Kidney epithelial cell (primary cell): ENCODE measurements at regions not wholly inside any gene's neighbourhood (a gene's known extent, or its start where the extent isn't known, plus 50 kb on each side); places are given as distances from the start of the nearest gene placed in this dataset.

ENCODE experiments used
- DNase-seq: peaks from one replicate; pipeline ENCODE4 v3.0.0-alpha.2; 2010; ENCODE audit warnings: low read depth
- H3K27me3 ChIP-seq: 2 replicates; pipeline ENCODE4 v1.6.0; 2011; ENCODE audit warnings: low read length; ENCODE audit not compliant: control insufficient read depth, insufficient read depth
- H3K36me3 ChIP-seq: 2 replicates; pipeline ENCODE4 v1.5.1; 2011; ENCODE audit warnings: low read length; ENCODE audit not compliant: control insufficient read depth, insufficient read depth
- H3K4me3 ChIP-seq: 2 replicates; pipeline ENCODE4 v1.5.1; 2011; ENCODE audit warnings: low read depth, mild to moderate bottlenecking, control low read depth, low read length
- TF ChIP-seq, protein P1 (sequence below): IDR thresholded peaks from 2 replicates; pipeline ENCODE4 v1.5.1; 2011; ENCODE audit warnings: mild to moderate bottlenecking, moderate library complexity, low read length, control low read depth, inconsistent platforms; ENCODE audit not compliant: insufficient read depth, poor library complexity, severe bottlenecking

DNA sequence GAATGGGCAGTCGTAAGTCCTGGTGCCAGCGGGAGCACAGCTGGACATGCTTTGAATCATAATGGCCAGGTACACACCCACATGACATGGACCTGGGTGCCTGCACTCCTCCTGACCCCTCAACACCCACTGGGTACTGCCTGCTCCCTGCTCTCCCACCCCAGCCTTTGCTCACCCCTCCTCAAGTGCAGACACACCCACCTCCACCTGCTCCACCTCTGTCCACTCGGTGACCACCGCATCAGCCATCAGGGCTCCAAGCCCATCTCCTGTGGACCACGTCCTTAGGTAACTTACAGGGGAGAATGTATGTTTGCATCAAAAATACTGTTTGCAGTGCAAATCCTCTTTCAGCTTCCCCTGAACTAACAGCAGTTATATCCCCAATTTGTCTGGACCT lies 214.6 kb downstream of the BRD1 start:
- DNase-seq, result no peak
- H3K4me3 ChIP-seq, result no peak overlapping the region
- H3K36me3 ChIP-seq, result no peaks in the 10 kb centered on the region
- H3K27me3 ChIP-seq, result no peaks in the 10 kb centered on the region
- TF ChIP-seq, protein P1, sequence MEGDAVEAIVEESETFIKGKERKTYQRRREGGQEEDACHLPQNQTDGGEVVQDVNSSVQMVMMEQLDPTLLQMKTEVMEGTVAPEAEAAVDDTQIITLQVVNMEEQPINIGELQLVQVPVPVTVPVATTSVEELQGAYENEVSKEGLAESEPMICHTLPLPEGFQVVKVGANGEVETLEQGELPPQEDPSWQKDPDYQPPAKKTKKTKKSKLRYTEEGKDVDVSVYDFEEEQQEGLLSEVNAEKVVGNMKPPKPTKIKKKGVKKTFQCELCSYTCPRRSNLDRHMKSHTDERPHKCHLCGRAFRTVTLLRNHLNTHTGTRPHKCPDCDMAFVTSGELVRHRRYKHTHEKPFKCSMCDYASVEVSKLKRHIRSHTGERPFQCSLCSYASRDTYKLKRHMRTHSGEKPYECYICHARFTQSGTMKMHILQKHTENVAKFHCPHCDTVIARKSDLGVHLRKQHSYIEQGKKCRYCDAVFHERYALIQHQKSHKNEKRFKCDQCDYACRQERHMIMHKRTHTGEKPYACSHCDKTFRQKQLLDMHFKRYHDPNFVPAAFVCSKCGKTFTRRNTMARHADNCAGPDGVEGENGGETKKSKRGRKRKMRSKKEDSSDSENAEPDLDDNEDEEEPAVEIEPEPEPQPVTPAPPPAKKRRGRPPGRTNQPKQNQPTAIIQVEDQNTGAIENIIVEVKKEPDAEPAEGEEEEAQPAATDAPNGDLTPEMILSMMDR, result no peak

DNA sequence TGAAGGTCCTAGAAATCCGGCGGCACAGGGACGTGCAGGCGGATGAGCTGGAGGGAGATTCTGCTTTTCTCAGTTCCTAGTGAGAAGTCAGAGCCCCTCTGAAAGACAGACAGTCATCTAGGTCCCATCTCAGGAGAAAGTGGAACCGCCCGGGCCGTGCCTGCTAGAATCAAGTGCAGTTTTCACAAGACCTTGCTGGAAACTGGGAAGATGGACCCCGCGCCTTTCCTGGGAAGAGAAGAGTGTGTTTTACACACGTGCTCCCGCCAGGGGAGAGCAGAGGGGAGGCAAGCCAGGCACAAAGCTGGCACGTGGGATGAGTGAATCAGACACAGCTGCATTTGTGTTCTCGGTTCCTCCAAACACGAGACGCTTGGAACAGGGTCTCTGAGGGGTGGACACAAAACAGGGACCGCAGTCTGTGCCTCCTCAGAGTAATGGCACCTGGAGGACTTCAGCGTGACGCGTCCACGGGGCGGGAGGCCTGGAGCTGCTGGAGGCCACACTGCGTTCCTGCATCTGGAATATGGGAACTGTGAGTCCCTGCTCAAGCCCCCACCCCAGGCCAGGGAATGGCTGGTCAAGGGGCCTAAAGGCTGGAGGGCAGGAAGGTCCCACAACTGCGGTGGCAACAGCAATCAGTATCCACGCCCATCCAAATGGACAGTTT lies 218.3 kb downstream of the BRD1 start:
- H3K27me3 ChIP-seq, result no peaks in the 10 kb centered on the region

GRCh38 chr22:49608660-49609059 lies 219.0 kb downstream of the BRD1 start:
- TF ChIP-seq, protein P1, result no peak
- H3K27me3 ChIP-seq, result no peaks in the 10 kb centered on the region
- H3K36me3 ChIP-seq, result no peaks in the 10 kb centered on the region
- no peak overlapping the region for H3K4me3 ChIP-seq
- DNase-seq, result no peak

More for the DNA sequence above, 218.3 kb downstream of the BRD1 start:
- DNase-seq, result no peak
- Histone ChIP-seq H3K36me3 (no peaks in the 10 kb centered on the region), H3K4me3 (no peak overlapping the region)
- TF ChIP-seq, protein P1, result no peak

- H3K36me3 ChIP-seq, result no peaks in the 10 kb centered on the region
- no peak overlapping the region for H3K4me3 ChIP-seq
- DNase-seq, result no peak
- H3K27me3 ChIP-seq, result no peaks in the 10 kb centered on the region
- TF ChIP-seq, protein P1, result no peak
Observed at GRCh38 chr22:49608228-49608627, 219.4 kb downstream of the BRD1 start.

GRCh38 chr22:49607821-49608220 lies 219.9 kb downstream of the BRD1 start:
- TF ChIP-seq, protein P1, result no peak
- Histone ChIP-seq H3K36me3 (no peaks in the 10 kb centered on the region), H3K27me3 (no peaks in the 10 kb centered on the region)

GRCh38 chr22:49606562-49607290 lies 220.9 kb downstream of the BRD1 start:
- Histone ChIP-seq H3K36me3 (no peaks in the 10 kb centered on the region), H3K4me3 (no peak overlapping the region), H3K27me3 (no peaks in the 10 kb centered on the region)
- DNase-seq, result no peak
- TF ChIP-seq, protein P1, result no peak

More at GRCh38 chr22:49607821-49608220, 219.9 kb downstream of the BRD1 start:
- DNase-seq, result no peak
- no peak overlapping the region for H3K4me3 ChIP-seq
